Trophoblast cell (in vitro differentiated cells and primary cell): ENCODE measurements at regions not wholly inside any gene's neighbourhood (a gene's known extent, or its start where the extent isn't known, plus 50 kb on each side); places are given as distances from the start of the nearest gene placed in this dataset.

Experiments used
- DNase-seq, 2 donors: peaks; one replicate each; pipeline ENCODE4 v3.0.0-alpha.2; 2016
- H2AFZ ChIP-seq: 2 replicates; pipeline ENCODE4 v1.6.1; 2013; ENCODE audit warnings: low read length, moderate library complexity, mild to moderate bottlenecking; ENCODE audit not compliant: insufficient read depth, poor library complexity
- H2AK5ac ChIP-seq: 2 replicates; pipeline ENCODE4 v1.6.1; 2013; ENCODE audit warnings: mild to moderate bottlenecking, low read length
- H2BK120ac ChIP-seq: 2 replicates; pipeline ENCODE4 v1.6.1; 2013; ENCODE audit warnings: low read length, mild to moderate bottlenecking, moderate library complexity; ENCODE audit not compliant: insufficient read depth, poor library complexity
- H2BK12ac ChIP-seq: 2 replicates; pipeline ENCODE4 v1.6.1; 2013; ENCODE audit warnings: mild to moderate bottlenecking, low read length, moderate library complexity
- H2BK5ac ChIP-seq: 2 replicates; pipeline ENCODE4 v1.6.1; 2013; ENCODE audit warnings: low read length, low read depth, moderate library complexity, mild to moderate bottlenecking; ENCODE audit not compliant: poor library complexity
- H3K14ac ChIP-seq: 2 replicates; pipeline ENCODE4 v1.6.1; 2013; ENCODE audit warnings: mild to moderate bottlenecking, low read length
- H3K18ac ChIP-seq: 2 replicates; pipeline ENCODE4 v1.6.1; 2013; ENCODE audit warnings: mild to moderate bottlenecking, low read length
- H3K23ac ChIP-seq: 2 replicates; pipeline ENCODE4 v1.6.1; 2013; ENCODE audit warnings: low read length
- H3K27ac ChIP-seq: 2 replicates; pipeline ENCODE4 v1.5.1; 2013; ENCODE audit warnings: low read depth, mild to moderate bottlenecking, inconsistent platforms, low read length, moderate library complexity
- H3K27me3 ChIP-seq: 2 replicates; pipeline ENCODE4 v1.6.1; 2013; ENCODE audit warnings: inconsistent platforms, mild to moderate bottlenecking, low read length, moderate library complexity; ENCODE audit not compliant: insufficient read depth
- H3K36me3 ChIP-seq, 2 experiments: 1 replicate in 1 of 2; 2 replicates in 1 of 2; pipeline ENCODE4 v1.6.1; 2013; ENCODE audit warnings: low read length in 2 of 2, mild to moderate bottlenecking in 2 of 2, moderate library complexity in 1 of 2; ENCODE audit not compliant: insufficient read depth in 2 of 2, control insufficient read depth in 1 of 2
- H3K4ac ChIP-seq: 2 replicates; pipeline ENCODE4 v1.6.1; 2013; ENCODE audit warnings: low read depth, mild to moderate bottlenecking, low read length, moderate library complexity
- H3K4me1 ChIP-seq, 2 experiments: 1 replicate in 1 of 2; 2 replicates in 1 of 2; pipeline ENCODE4 v1.6.1; 2013; ENCODE audit warnings: low read length in 2 of 2, mild to moderate bottlenecking in 2 of 2, moderate library complexity in 1 of 2; ENCODE audit not compliant: insufficient read depth in 2 of 2, control insufficient read depth in 1 of 2
- H3K4me2 ChIP-seq: 2 replicates; pipeline ENCODE4 v1.6.1; 2013; ENCODE audit warnings: inconsistent platforms, mild to moderate bottlenecking, low read length, moderate library complexity
- H3K4me3 ChIP-seq: 2 replicates; pipeline ENCODE4 v1.5.1; 2013; ENCODE audit warnings: mild to moderate bottlenecking, low read depth, low read length, inconsistent platforms
- H3K79me1 ChIP-seq: one replicate; pipeline ENCODE4 v1.6.1; 2013; ENCODE audit warnings: low read length
- H3K79me2 ChIP-seq: 2 replicates; pipeline ENCODE4 v1.6.1; 2013; ENCODE audit warnings: low read length, mild to moderate bottlenecking; ENCODE audit not compliant: control insufficient read depth, insufficient read depth, poor library complexity
- H3K9ac ChIP-seq: 2 replicates; pipeline ENCODE4 v1.6.1; 2013; ENCODE audit warnings: mild to moderate bottlenecking, low read length
- H3K9me3 ChIP-seq: 2 replicates; pipeline ENCODE4 v1.6.1; 2013; ENCODE audit warnings: low read depth, mild to moderate bottlenecking, control low read depth, inconsistent platforms, low read length; ENCODE audit not compliant: insufficient read depth
- H4K12ac ChIP-seq: 2 replicates; pipeline ENCODE4 v1.6.1; 2013; ENCODE audit warnings: low read depth, mild to moderate bottlenecking, low read length, moderate library complexity
- H4K8ac ChIP-seq: 2 replicates; pipeline ENCODE4 v1.6.1; 2013; ENCODE audit warnings: low read depth, mild to moderate bottlenecking, low read length, moderate library complexity
- H4K91ac ChIP-seq: one replicate; pipeline ENCODE4 v1.6.1; 2013; ENCODE audit warnings: low read depth, mild to moderate bottlenecking, low read length, moderate library complexity
- WGBS: extraction: QIAGEN DNeasy Blood & Tissue Kit; methylation state at CpG from one replicate; pipeline ENCODE4 v1.1.7; 2013; ENCODE audit warnings: missing lambda C conversion rate; ENCODE audit not compliant: insufficient read length, insufficient coverage; ENCODE audit errors: extremely low coverage; 5-methylcytosine and 5-hydroxymethylcytosine counted together

DNA sequence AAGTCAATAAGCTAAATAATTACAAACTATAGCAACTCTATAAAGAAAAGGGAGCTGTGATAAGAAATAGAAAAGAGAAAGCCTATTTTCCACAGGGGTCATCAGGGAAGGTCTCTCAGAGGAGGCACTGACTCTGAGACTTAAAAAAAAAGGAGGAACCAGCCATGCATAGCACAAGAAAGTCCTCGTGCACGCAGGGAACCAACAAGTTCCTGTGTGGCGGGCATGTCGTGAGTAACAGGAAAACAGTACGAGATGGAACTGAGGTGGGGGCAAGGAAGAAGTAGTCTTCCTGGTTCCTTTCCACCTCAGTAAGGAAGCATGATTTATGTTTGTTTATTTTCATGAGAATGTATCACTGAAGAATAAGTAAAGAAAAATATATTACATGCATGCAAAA lies 367.0 kb upstream of the TMEM132C start:
- Histone ChIP-seq H3K9me3 (no peaks in the 10 kb centered on the region), H4K12ac (no peak overlapping the region), H4K8ac (no peak overlapping the region), H3K36me3 (no peaks in the 10 kb centered on the region), H3K4me3 (no peak overlapping the region), H2AK5ac (no peak overlapping the region), H2BK12ac (no peak overlapping the region), H3K23ac (no peak overlapping the region), H3K4ac (no peak overlapping the region), H3K4me2 (no peak overlapping the region), H3K27ac (no peak overlapping the region), H2BK5ac (no peak overlapping the region), H3K18ac (no peak overlapping the region), H3K79me1 (no peaks in the 10 kb centered on the region), H3K27me3 (no peaks in the 10 kb centered on the region), H3K79me2 (no peaks in the 10 kb centered on the region), H3K14ac (no peak overlapping the region), H4K91ac (no peak overlapping the region), H3K4me1 (peaks cover 0 to 2% of the 10 kb centered on the region in 2 experiments), H2AFZ (no peak overlapping the region), H2BK120ac (no peak overlapping the region), H3K9ac (no peak overlapping the region)
- DNase-seq = no peak
- no CpG with 5 or more reads among the region's 5 CpGs for WGBS

- Histone ChIP-seq H3K14ac (no peak overlapping the region), H2BK12ac (no peak overlapping the region)
Observed at GRCh38 chr12:127900386-127900785, 366.6 kb upstream of the TMEM132C start.

DNA sequence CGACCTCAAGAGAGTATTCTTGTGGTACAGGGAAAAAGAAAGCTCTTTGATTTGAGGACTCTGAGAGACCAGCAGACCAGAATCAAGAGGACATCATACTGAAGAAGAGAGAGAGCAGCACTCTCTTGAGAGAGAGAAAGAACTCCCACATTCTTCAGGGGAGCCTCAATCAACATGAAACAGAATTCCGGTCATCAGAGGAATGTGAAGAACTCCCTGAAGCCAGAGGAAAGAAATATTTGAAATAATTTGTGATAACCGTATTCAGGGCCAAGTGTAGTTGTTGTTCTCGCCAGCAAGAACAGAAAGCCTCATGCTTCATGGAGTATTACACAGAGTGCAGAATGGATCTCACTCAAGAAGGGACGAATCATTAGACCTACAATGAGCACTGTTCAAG lies 363.8 kb upstream of the TMEM132C start:
- no peak overlapping the region for H4K8ac ChIP-seq
- H2AK5ac ChIP-seq = no peak overlapping the region
- H2AFZ ChIP-seq = no peak overlapping the region
- H3K9ac ChIP-seq = no peak overlapping the region
- no CpG with 5 or more reads among the region's 5 CpGs for WGBS
- H2BK12ac ChIP-seq = no peak overlapping the region
- no peak overlapping the region for H4K91ac ChIP-seq
- no peak overlapping the region for H3K4me2 ChIP-seq
- no peak overlapping the region for H3K18ac ChIP-seq
- H3K27me3 ChIP-seq = no peaks in the 10 kb centered on the region
- no peak for DNase-seq
- H2BK5ac ChIP-seq = no peak overlapping the region
- H3K36me3 ChIP-seq = no peaks in the 10 kb centered on the region
- no peak overlapping the region for H4K12ac ChIP-seq
- no peak overlapping the region for H3K14ac ChIP-seq
- no peaks in the 10 kb centered on the region for H3K9me3 ChIP-seq
- H3K4me3 ChIP-seq = no peak overlapping the region
- no peak overlapping the region for H3K4ac ChIP-seq
- H3K79me1 ChIP-seq = no peaks in the 10 kb centered on the region
- H3K23ac ChIP-seq = no peak overlapping the region
- peaks cover 0 to 2% of the 10 kb centered on the region in 2 experiments for H3K4me1 ChIP-seq
- no peak overlapping the region for H2BK120ac ChIP-seq
- no peak overlapping the region for H3K27ac ChIP-seq
- no peaks in the 10 kb centered on the region for H3K79me2 ChIP-seq

More at GRCh38 chr12:127900386-127900785, 366.6 kb upstream of the TMEM132C start:
- no peak overlapping the region for H3K4me3 ChIP-seq
- no peaks in the 10 kb centered on the region for H3K27me3 ChIP-seq
- DNase-seq = no peak
- H3K4me2 ChIP-seq = no peak overlapping the region
- no peaks in the 10 kb centered on the region for H3K79me2 ChIP-seq
- H4K8ac ChIP-seq = no peak overlapping the region
- H3K36me3 ChIP-seq = no peaks in the 10 kb centered on the region
- H2BK5ac ChIP-seq = no peak overlapping the region
- no peak overlapping the region for H3K27ac ChIP-seq
- H3K23ac ChIP-seq = no peak overlapping the region
- H3K4ac ChIP-seq = no peak overlapping the region
- no peak overlapping the region for H3K9ac ChIP-seq
- no CpG with 5 or more reads among the region's 5 CpGs for WGBS
- H2AK5ac ChIP-seq = no peak overlapping the region
- H4K12ac ChIP-seq = no peak overlapping the region
- peaks cover 0 to 2% of the 10 kb centered on the region in 2 experiments for H3K4me1 ChIP-seq
- H2BK120ac ChIP-seq = no peak overlapping the region
- H2AFZ ChIP-seq = no peak overlapping the region
- no peak overlapping the region for H3K18ac ChIP-seq
- H3K9me3 ChIP-seq = no peaks in the 10 kb centered on the region
- no peaks in the 10 kb centered on the region for H3K79me1 ChIP-seq
- H4K91ac ChIP-seq = no peak overlapping the region

DNA sequence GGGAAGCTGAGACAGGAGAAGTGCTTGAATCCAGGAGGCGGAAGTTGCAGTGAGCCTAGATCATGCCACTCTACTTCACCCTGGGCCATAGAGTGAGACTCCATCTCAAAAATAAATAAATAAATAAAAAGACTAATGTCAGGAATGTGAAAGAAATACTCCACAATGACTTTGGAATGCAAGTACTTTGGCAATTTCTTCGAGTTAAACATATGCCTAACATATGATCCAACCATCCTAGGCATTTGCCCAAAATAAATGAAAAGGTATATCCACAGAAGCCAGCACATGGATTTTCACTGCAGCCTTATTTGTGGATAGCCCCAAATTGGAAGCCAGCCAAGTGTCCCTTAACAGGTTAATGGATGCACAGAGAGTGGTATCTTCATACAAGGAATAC lies 357.9 kb upstream of the TMEM132C start:
- no peak overlapping the region for H2AK5ac ChIP-seq
- no peak overlapping the region for H3K4me3 ChIP-seq
- H3K14ac ChIP-seq = no peak overlapping the region
- no peak overlapping the region for H3K27ac ChIP-seq
- no CpG with 5 or more reads among the region's 2 CpGs for WGBS
- H3K79me2 ChIP-seq = no peaks in the 10 kb centered on the region
- H2AFZ ChIP-seq = no peak overlapping the region
- no peak overlapping the region for H2BK12ac ChIP-seq
- H2BK120ac ChIP-seq = no peak overlapping the region
- no peak overlapping the region for H3K18ac ChIP-seq
- no peak overlapping the region for H3K4me2 ChIP-seq
- H3K27me3 ChIP-seq = no peaks in the 10 kb centered on the region
- H4K91ac ChIP-seq = no peak overlapping the region
- no peak overlapping the region for H3K23ac ChIP-seq
- H3K79me1 ChIP-seq = no peaks in the 10 kb centered on the region
- H3K9ac ChIP-seq = no peak overlapping the region
- H4K8ac ChIP-seq = no peak overlapping the region
- no peak overlapping the region for H4K12ac ChIP-seq
- no peak overlapping the region for H3K4ac ChIP-seq
- no peak overlapping the region for H2BK5ac ChIP-seq
- DNase-seq = no peak
- H3K9me3 ChIP-seq = no peaks in the 10 kb centered on the region
- H3K36me3 ChIP-seq = no peaks in the 10 kb centered on the region
- H3K4me1 ChIP-seq = no peaks in the 10 kb centered on the region
